Adipose tissue (tissue), 3 donors: ENCODE measurements at regions not wholly inside any gene's neighbourhood (a gene's known extent, or its start where the extent isn't known, plus 50 kb on each side); places are given as distances from the start of the nearest gene placed in this dataset.
"Not testable (repeated sequence)": the region's sequence is repeated elsewhere in the genome, so short reads cannot be mapped to it uniquely, and the experiment has no call there.

ENCODE experiments used
- H3K27ac ChIP-seq: one replicate; pipeline ENCODE4 v1.5.1; 2013; ENCODE audit warnings: low read depth, low read length
- WGBS, 3 donors: extraction: QIAGEN DNeasy Blood & Tissue Kit; methylation state at CpG; one replicate each; pipeline ENCODE4 v1.1.7; 2013; 5-methylcytosine and 5-hydroxymethylcytosine counted together
- donor health status: healthy with polysubstance abuse.
- donor health status: Bipolar disorder and iron deficiency.
- donor health status: healthy.

DNA sequence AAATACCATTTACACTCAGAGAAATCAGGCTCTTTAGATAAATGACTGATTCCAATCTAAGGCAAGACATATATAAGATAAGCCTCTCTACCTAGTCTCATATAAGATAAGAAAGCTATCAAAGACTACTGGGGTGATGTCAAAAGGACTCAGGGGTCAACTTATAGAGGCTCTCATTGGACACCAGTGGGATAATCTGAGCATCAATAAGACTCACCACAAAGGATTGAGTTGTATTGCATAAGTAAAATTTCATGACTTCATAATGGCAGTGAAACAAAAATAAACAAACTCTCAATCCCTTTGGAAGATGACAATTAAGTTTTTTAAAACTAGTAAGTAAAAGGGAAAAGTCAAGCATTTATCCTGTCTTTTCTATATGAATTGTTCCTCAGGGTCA lies 317.8 kb downstream of the SHQ1 start:
- no peak overlapping the region for H3K27ac ChIP-seq

DNA sequence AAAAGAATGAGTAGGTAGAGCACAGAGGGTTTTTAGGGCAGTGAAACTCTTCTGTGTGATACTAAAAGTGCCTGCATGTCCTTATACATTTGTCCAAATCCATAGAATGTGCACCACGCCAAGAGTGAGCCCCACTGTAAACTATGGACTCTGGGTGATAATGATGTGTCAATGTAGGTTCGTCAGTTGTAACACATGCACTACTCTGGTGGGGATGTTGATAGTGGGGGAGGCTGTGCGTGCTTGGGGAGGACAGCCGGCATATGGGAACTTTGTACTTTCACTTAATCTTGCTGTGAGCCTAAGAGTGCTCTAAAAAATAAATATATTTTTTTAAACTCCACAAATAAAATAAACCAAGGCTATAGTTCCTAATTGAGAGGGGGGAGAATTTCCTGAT lies 319.2 kb downstream of the SHQ1 start:
- WGBS, 3 donors, result 87 to 92% (median 91%) methylated on average over 4 of the region's 4 CpGs
- no peak overlapping the region for H3K27ac ChIP-seq

DNA sequence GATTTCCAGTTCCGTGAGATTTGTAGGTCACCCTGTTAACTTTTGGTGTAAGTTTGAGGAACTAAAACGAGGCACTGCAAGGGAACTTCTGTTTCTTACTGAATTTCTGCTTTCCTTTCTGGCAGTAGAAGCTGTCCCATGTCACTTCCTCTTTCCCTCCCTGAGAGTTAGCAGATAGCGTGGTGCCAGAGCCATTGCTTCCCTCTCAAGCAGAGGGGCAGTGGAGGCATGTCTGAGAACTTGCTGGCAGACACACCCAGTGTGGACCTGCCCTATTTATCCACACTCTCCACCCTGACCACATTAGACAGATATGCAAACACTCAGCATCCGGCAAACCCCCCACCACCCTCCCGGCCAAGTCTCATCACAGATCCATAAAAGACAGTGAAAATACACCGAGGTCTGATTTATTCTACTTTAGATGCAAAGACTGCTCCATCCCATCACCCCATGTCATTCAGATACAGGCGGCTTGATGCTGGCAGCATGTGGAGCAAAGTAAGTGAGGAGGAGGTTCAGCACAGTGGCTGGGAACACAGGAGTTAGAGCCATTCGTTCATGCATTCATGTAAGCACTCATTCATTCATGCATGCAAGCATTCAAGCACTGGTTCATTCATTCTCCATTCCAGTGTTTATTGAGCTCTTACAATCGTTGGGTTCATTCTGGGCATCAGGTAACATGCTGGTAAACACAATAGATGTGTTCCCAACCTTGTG lies 324.7 kb downstream of the SHQ1 start:
- WGBS, 3 donors, result 41 to 48% (median 41%) methylated on average over 9 of the region's 9 CpGs
- no peak overlapping the region for H3K27ac ChIP-seq

DNA sequence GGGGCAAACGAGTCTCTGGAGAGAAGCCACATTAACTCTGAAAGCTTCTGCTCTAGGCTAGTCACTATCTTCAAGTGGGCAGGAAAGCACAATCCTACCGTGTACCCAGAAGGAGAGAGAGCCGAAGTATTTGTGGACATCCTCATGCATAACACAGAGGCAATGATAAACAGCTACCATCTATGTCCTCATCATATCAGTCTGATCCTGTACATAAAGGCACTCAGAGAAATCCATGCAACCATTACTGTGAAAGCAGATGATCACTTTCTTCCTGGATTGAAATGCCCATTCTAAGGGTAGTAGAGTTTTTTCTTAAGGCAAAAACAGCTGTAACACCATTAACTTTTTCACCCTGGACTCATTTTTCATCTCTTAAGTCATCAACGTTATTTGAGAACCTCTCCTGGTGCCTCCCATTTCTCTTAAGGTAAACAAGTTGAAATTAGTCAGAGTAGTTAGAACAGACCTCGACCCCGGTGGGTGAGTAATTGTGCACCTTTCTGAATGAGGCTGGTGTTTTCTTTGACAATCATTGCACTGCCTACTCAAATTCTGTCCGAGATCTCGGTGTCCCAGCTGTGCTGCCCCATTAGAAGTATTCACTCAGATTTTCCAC lies 327.4 kb downstream of the SHQ1 start:
- no peak overlapping the region for H3K27ac ChIP-seq
- 56 to 86% (median 86%) methylated on average over 8 of the region's 8 CpGs for WGBS, 3 donors

DNA sequence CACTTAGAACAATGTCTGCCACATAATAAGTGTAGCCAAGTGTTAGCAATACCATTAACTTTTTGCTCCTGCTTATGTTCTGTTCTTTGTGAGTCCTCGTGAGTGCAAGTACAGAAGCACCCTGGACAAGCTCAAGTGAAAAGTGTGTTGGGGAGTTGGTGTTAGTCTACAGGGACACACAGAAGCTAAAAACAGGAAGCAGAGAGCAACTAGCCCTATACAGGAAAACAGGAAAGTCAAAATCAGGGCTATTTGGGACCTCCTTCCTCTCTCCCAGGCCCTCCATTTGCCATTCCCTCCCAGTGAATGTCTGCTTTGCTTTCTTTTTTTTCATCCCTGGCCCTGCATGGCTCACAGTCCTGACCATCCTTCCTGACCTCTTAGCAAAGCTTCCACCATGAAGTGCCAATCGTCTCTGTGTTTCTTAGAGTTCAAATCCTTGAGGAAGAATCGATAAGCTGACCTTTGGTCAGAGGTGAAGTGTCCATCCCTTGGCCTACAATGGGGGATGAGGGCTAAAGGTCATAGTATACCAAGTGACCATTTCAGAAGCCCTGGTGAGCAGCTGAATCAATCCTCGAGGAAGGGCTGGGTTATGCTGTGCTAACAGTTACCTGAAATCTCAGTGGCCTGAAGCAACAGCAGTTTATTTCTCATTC lies 328.2 kb downstream of the SHQ1 start:
- 82 to 85% (median 83%) methylated on average over 4 of the region's 4 CpGs for WGBS, 3 donors

DNA sequence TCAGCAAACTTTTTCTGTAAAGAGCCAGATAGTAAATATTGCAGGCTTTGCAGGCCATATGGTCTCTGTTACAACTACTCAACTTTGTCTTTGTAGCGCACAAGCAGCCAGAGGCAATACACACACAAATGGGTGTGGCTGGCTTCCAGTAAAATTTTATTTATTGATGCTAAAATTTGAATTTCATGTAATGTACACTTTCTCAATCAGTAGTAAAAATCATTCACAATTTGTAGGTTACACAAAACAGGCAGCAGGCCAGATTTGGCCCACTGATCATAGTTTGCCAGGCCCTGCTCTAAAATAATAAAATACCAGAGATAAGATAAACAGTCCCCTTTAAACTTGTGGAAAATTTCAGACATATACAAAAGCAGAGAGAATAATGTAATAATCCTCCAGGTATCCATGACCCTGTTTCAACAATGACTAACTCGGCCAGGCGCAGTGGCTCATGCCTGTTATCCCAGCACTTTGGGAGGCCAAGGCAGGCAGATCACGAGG lies 330.3 kb downstream of the SHQ1 start:
- H3K27ac ChIP-seq, result no peak overlapping the region
- WGBS, 3 donors, result 85 to 93% (median 90%) methylated on average over 4 of the region's 4 CpGs

More for the DNA sequence above, 328.2 kb downstream of the SHQ1 start:
- no peak overlapping the region for H3K27ac ChIP-seq

DNA sequence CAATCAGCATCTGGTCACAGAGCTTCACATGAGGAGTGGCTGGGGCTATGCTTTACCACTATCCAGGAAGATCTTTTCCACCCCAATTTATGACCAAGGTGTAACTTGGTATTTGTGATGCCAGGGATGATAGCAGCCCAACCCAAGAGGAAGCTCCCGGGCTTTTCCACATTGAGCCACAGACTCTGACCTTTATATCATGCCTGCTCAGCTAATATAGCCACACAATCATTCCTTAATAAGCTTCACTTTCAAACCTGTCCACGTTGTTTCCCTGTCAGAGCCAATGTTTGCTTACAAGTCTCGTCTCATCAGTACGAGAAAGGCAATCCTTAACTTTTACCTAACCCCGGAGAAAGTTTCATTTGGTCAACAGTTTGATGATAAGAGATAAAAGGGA lies 330.9 kb downstream of the SHQ1 start:
- WGBS, 3 donors, result 57 to 91% (median 89%) methylated on average over 5 of the region's 5 CpGs
- no peak overlapping the region for H3K27ac ChIP-seq

DNA sequence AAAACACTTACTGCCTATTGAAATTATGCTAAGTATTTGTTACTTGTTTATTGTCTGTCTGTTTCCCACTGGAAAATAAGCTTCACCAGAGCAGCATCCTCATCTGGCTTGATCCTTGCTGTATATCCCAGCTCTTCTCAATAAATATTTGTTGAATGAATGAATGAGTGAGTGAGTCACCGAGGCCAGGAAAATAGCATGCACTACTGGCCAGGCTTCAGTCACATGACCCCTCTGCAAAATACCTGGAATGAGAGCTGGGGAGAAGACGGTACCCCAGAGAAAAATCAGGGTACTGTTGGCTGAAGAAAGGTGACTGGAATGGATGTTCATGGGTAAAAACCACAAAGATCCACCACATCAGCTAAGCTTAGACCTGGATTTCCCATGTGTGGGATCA lies 331.9 kb downstream of the SHQ1 start:
- WGBS, 3 donors, result 91 to 94% (median 93%) methylated on average over 2 of the region's 2 CpGs
- H3K27ac ChIP-seq, result no peak overlapping the region

DNA sequence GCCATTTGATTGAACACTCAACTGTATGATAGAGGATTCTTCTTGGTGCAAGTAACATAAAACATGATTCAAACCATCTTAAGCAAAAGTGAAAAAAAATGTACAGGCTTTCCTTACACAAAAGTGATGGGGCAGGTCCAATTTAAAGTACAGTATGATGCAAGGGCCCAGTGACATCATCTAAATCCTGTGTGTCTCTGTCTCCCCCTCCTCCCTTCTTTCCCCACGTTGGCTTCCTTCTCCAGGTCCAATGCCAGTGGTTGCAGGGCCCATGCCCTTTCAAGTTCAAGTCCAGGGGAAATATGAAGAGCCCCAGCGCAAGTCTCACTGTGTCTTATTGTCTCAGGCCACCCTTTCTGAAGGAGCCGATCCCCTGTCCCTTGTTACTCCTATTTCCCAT lies 332.3 kb downstream of the SHQ1 start:
- no peak overlapping the region for H3K27ac ChIP-seq
- WGBS, 3 donors, result 81 to 84% (median 82%) methylated on average over 3 of the region's 3 CpGs

DNA sequence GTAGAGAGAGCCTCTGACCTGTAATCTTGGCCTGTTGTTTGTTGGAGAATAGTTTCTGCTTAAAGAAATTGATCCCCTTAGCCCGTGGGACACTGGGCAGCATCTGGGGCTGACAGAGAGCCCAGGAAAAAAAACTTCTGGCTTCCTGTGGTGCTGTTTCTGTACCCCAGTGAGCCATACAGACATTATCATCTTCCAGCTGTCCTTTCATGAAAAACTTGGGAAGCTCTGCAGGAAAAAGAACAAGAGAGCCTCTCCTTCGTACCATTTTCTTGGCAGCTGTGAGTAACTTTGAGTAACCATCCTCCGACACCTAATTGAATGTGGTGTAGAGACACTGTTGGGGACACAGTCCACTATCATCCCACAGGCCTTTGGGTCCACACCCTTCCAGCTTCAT lies 333.0 kb downstream of the SHQ1 start:
- 68 to 79% (median 73%) methylated on average over 3 of the region's 3 CpGs for WGBS, 3 donors
- no peak overlapping the region for H3K27ac ChIP-seq

DNA sequence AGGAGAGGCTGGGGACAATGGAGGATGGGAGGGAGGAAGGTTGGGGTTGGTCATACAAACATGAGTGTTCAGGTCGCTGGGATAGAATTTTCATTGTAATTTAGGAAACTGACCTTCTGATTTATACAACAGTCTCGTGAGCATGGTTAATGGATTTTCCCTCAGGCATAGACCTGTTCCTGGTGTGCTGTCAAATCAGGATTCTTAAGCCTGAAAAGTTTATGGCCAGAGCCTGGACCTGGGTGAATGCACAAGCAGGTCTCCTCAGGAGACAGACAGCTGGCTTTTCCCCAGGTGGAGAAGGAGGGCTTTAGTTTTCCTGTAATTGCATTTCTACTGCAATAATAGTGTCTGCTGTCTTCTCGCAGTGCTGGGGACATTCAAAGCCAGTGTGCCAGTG lies 338.0 kb downstream of the SHQ1 start:
- 85 to 94% (median 87%) methylated on average over 3 of the region's 3 CpGs for WGBS, 3 donors
- H3K27ac ChIP-seq, result no peak overlapping the region

DNA sequence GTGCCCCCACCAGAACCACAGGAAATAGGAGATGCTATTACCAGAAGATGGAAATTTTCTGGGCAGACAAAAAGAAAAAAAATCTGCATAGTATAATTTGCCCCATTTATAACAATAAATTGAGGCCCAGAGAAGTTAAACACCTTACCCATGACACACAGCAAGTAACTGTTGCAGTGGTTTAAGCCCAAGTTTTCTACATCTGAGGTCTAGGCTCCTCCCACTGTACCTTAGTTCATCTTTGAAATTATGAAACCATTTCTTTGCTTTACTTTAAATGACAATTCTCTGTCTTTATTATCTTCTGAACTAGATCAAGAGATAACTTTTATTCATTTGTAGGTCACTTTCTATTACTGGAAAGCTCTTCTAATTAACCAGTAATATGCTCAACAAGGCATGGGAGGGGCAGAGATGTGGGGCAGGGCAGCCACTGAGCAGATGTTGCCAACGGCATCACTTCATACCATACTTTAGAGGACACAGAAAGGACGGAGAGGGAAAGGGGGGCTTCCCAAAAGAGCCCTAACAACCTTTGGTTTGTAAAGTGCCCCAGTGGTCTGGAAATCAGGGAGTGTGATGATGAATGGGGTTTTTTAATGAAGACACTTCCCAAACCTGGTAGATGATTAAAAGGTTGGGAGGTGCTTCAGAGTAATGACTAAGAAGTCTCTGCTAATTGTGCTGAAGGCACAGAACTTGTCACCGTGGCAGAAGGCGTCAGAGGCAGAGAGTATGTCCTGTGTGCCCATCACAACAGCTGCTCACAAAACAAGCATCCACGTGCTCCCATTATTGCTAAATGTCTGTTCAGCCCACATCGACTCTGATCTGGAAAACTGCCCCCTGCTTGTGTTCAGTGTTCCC lies 342.5 kb downstream of the SHQ1 start:
- 58 to 84% (median 84%) methylated on average over 6 of the region's 6 CpGs for WGBS, 3 donors

DNA sequence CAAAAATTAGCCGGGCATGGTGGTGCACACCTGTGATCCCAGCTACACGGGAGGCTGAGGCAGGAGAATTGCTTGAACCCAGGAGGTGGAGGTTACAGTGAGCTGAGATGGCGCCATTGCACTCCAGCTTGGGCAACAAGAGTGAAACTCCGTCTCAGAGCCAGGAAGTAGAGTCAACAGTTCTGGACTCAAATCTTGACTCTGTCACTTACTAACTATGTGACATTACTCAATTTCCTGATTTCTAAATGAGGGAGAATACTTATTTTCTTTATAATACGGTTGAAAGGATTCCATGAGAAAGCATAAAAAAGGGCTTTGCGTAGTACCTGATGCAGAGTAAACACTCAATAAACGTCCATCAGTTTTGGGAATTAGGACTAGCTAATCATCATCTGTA lies 350.7 kb downstream of the SHQ1 start:
- H3K27ac ChIP-seq, result not testable (repeated sequence)
- WGBS, 3 donors, result 63 to 89% (median 73%) methylated on average over 7 of the region's 7 CpGs

More for the DNA sequence above, 342.5 kb downstream of the SHQ1 start:
- H3K27ac ChIP-seq, result no peak overlapping the region

DNA sequence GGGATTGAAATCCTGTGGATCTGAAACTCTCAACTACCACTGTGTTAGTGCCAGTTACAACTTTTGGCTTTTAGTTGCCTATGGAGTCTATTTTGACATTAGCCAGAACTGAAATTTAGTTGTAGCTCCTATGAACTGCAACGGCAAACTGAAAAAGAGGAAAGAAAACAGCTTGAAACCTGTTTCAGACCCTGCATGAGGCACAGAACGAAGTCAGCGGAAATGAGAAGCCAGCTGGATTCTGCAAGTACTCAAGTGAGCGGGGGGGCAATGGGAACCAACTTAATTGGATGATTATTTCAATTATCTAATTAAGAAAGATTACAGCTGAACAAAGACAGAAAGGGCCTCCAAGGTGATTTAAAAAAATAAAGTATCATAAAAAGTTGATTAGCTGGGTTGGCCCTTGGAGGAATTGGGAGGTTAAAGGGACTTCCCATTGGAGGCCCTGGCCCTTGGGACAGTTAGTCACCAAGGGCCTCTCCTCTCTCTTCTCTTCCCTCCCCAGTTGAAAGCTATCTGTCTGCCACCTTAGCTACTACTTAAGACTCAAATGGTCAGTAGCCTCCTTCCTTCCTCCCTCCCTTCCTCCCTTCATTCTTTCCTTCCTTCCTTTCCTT lies 352.1 kb downstream of the SHQ1 start:
- no peak overlapping the region for H3K27ac ChIP-seq
- 44 to 67% (median 58%) methylated on average over 4 of the region's 4 CpGs for WGBS, 3 donors

DNA sequence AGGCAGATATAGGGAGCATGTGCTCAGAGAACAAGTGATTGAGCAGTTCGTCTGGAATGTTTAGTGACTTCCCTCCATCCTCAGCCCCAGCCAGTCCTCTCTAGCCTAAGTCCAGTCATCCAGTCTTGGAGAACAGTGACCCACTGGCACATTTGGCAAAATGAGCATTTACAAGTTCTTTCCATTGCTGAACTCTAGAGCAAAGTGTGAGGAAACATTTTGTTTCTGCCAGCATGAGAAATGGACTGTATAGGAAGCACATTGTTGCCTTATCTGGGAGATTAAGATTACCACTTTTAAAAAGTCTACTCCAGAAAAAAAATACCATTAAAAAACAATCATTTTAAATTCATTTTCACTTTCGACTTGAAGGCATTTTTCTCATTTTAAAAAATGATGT lies 353.6 kb downstream of the SHQ1 start:
- H3K27ac ChIP-seq, result no peak overlapping the region
- 42 to 47% (median 42%) methylated on average over 2 of the region's 2 CpGs for WGBS, 3 donors

DNA sequence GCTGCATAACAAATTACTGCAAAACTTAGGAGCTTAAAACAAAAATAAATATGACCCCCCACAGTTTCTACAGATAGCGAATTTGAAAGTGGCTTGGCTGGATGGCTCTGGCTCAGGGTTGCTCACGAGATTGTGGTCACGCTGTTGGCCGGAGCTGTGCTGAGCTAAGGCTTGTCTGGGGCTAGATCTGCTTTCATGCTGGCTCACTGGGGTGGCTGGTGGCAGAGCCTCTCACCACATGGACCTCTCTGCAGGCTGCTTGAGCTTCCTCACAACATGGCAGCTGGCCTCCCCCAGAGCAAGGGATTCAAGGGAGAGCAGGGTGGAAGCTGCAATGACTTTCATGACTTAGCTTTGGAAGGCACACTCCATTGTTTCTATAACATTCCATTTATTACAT lies 354.1 kb downstream of the SHQ1 start:
- WGBS, 3 donors, result 80 to 95% (median 93%) methylated on average over 4 of the region's 4 CpGs
- H3K27ac ChIP-seq, result no peak overlapping the region

DNA sequence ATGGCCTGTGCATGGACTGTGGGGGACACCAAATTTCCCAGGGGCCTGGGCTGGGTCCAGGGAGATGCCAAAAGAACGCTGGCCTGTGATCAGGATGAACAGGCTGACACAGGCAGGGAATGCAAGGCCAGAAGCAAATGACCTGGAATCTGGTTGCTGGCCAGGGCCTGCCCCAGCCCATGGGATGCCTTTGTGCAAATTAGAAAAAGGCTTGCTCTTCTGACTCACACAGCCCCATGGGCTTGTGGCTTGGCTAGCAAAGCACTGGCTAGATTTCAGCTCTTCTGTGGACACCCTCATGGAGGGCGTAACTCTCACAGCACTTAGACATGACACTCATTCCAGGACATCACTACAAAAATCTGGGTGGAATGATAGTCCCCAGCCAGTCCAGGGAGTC lies 356.0 kb downstream of the SHQ1 start:
- WGBS, 3 donors, result 57 to 83% (median 69%) methylated on average over 2 of the region's 2 CpGs

DNA sequence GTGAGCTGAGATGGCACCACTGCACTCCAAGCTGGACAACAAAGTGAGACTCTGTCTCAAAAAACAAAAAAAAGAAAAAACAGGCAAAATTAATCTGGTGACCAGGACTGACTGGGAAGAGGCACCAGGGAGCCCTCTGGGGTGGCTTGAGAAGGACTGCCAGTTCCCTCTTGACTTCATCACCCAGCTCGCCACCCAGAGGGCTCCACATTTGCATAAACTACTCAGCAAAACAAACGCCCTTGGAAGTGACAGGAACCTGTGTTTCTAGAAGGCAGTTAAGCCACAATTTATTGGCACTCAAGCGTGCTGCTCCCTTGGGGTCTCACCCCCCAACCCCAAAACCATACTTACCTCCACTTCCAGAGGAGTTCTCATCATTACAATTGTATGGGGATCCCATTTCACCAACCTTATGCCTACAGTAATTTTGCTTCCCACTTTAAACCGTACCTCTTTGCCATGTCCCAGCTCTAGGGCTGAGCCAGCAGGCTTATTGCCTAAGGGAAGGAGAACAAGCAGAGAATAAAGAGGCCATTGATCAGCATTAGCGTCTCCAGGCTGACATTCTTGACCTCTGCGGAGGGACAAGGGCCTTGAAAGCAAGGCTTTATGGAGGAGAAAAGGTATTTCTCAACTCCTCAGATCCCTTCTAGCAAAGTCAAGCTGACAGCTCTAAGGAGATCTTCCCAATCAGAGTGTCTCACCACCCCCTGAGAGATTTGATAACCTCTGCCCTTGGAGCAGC lies 357.4 kb downstream of the SHQ1 start:
- WGBS, 3 donors, result 63 to 71% (median 65%) methylated on average over 6 of the region's 6 CpGs
- H3K27ac ChIP-seq, result no peak overlapping the region

More for the DNA sequence above, 356.0 kb downstream of the SHQ1 start:
- no peak overlapping the region for H3K27ac ChIP-seq
